Kidney tubule cell (primary cell): ENCODE measurements at regions not wholly inside any gene's neighbourhood (a gene's known extent, or its start where the extent isn't known, plus 50 kb on each side); places are given as distances from the start of the nearest gene placed in this dataset.

Experiments
- DNase-seq: peaks from one replicate; pipeline ENCODE4 v3.0.0-alpha.2; 2018; ENCODE audit warnings: low spot score

GRCh38 chr4:13248621-13249298 lies 235.4 kb downstream of the RAB28 start:
- no peak for DNase-seq

- DNase-seq: no peak
Measured at GRCh38 chr4:13246107-13246506, 238.0 kb downstream of the RAB28 start.

GRCh38 chr4:13244444-13244843 lies 239.7 kb downstream of the RAB28 start:
- DNase-seq: no peak

- no peak for DNase-seq
Measured at GRCh38 chr4:13243152-13243551, 241.0 kb downstream of the RAB28 start.

GRCh38 chr4:13240066-13240465 lies 244.1 kb downstream of the RAB28 start:
- DNase-seq: peak; percentile 54

- no peak for DNase-seq
Measured at GRCh38 chr4:13238936-13239335, 245.2 kb downstream of the RAB28 start.

GRCh38 chr4:13236485-13236884 lies 247.7 kb downstream of the RAB28 start:
- DNase-seq: no peak

- no peak for DNase-seq
Measured at GRCh38 chr4:13233755-13234154, 250.4 kb downstream of the RAB28 start.

- DNase-seq: no peak
Measured at GRCh38 chr4:13219971-13220370, 264.2 kb downstream of the RAB28 start.

GRCh38 chr4:13218326-13218958 lies 265.7 kb downstream of the RAB28 start:
- DNase-seq: no peak

- DNase-seq: no peak
Measured at GRCh38 chr4:13215560-13215959, 268.6 kb downstream of the RAB28 start.

- DNase-seq: no peak
Measured at GRCh38 chr4:13212936-13213335, 271.2 kb downstream of the RAB28 start.

GRCh38 chr4:13209600-13209999 lies 274.5 kb downstream of the RAB28 start:
- DNase-seq: no peak

GRCh38 chr4:13208558-13209193 lies 275.5 kb downstream of the RAB28 start:
- no peak for DNase-seq

GRCh38 chr4:13207226-13207625 lies 276.9 kb downstream of the RAB28 start:
- no peak for DNase-seq

- DNase-seq: no peak
Measured at GRCh38 chr4:13203101-13203500, 281.0 kb downstream of the RAB28 start.

GRCh38 chr4:13202701-13203100 lies 281.4 kb downstream of the RAB28 start:
- DNase-seq: no peak

GRCh38 chr4:13201241-13201640 lies 282.9 kb downstream of the RAB28 start:
- peak; percentile 57 for DNase-seq

- no peak for DNase-seq
Measured at GRCh38 chr4:13196721-13197120, 287.4 kb downstream of the RAB28 start.

- DNase-seq: no peak
Measured at GRCh38 chr4:13193662-13194061, 290.5 kb downstream of the RAB28 start.

- DNase-seq: no peak
Measured at GRCh38 chr4:13190093-13190721, 293.9 kb downstream of the RAB28 start.

- no peak for DNase-seq
Measured at GRCh38 chr4:13184199-13184598, 299.9 kb downstream of the RAB28 start.

GRCh38 chr4:13182133-13182532 lies 302.0 kb downstream of the RAB28 start:
- DNase-seq: peak; percentile 12
